ENCODE measurements at regions not wholly inside any gene's neighbourhood (a gene's known extent, or its start where the extent isn't known, plus 50 kb on each side); places are given as distances from the start of the nearest gene placed in this dataset.

- no peak for DNase-seq
These were observed 376.9 kb downstream of the PPP3CA start for GRCh38 chr4:100970414-100970813.

DNA sequence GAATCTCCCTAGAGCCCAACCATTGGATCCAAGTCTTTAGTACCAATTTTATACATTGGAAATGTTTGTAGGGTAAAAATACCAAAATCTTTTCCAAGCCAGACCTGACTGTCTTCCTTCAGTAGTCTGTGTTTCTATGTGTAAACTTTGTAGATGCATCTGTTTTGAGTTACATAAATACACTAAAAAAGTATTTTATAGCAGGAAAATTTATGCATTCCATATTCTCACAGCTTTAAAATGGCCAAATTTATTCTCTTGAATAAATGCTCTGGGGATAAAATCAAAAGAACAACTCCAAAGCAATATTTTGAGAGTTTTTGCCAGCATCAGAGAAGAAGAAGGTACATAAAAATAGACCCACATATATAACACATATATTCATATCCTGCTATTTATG lies 377.4 kb downstream of the PPP3CA start:
- DNase-seq: no peak

DNA sequence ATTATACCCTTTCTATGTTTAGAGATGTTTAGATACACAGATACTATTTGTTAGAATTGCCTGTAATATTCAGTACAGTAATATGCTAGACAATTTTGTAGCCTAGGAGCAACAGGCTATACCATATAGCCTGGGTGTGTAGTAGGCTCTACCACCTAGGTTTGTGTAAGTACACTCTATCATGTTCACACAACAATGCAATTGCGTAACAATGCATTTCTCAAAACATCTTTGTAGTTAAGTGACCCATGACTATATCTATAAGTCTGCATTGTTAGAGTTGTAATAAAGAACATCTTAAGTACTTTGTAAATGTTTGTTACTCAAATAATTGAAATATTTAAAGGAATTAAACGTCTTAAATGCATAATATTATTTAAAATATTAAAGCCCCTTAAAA lies 379.3 kb downstream of the PPP3CA start:
- no peak for DNase-seq

DNA sequence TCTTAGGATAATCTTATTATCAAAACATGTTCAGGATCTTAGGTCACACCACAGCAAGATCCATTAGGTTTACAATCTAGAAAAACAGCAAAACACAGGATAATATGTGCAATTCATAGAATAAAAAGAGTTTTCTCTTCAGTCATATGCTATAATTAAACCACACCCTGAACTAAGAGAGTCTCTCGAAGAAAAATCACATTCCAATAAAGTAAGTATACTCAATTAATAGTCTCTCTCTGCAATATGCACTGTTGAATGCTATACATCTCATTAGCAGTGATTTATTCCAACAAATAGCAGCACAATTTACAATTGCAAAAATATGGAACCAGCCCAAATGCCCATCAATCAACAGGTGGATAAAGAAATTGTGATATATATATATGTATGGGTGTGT lies 383.7 kb downstream of the PPP3CA start:
- no peak for DNase-seq

- no peak for DNase-seq
These were observed 384.6 kb downstream of the PPP3CA start for GRCh38 chr4:100962698-100963097.

GRCh38 chr4:100960232-100960631 lies 387.1 kb downstream of the PPP3CA start:
- DNase-seq: no peak

GRCh38 chr4:100954046-100954445 lies 393.3 kb downstream of the PPP3CA start:
- no peak for DNase-seq

DNA sequence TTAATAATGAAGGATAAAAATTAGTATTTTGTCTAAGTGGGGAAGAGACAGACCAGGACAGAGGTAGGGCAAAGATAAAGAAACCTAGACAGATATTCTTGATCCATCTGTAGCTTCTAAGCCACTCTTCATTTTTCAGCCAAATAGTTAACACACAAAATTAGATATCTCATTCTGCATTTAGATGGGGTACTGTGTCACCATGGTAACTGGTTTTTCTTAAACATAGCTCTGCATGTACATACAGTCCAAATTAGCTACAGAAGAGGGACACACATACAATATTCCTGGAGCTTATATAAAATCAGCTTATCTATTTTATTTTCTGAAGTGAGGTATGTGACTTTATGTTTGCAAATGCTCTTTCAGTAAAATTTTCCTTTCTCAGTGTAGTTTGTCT lies 393.7 kb downstream of the PPP3CA start:
- no peak for DNase-seq

DNA sequence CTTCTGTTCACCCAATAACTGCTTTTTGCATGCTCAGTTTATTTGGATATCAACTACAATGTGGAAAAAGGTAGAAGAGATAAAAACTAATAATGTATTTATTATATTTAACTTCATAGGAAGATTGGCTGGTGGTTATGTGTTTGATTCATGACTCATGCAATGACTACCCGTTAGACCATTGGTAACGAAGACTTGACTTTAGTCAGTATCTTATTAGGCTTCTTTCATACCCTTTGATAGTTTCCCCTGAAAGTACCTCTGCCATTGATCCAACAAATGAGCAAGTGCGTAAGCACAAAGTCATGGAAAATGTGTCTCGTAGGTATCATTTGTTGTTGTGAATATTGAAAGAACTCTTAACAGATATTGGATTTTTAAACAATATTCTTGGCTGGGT lies 394.7 kb downstream of the PPP3CA start:
- DNase-seq: no peak

- no peak for DNase-seq
These were observed 397.9 kb downstream of the PPP3CA start for GRCh38 chr4:100949350-100949935.

DNA sequence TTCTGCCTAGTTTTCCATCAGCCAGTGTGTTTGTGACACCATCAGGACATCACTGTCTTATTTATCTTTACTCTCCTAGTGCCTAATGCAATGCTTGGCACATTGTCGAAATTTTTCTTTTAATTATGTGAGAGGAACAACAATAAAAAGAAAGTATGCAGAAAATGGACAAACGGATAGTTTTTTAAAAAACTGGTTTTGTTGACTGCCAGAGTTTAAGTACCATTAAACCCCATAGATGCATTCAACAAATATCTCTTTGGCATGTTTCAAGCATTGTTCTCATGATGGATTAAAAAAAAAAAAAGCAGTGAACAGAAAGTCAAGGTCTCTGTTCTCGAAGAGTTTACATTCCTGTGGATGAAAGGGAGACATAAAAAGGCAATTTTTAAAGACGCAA lies 398.4 kb downstream of the PPP3CA start:
- no peak for DNase-seq

DNA sequence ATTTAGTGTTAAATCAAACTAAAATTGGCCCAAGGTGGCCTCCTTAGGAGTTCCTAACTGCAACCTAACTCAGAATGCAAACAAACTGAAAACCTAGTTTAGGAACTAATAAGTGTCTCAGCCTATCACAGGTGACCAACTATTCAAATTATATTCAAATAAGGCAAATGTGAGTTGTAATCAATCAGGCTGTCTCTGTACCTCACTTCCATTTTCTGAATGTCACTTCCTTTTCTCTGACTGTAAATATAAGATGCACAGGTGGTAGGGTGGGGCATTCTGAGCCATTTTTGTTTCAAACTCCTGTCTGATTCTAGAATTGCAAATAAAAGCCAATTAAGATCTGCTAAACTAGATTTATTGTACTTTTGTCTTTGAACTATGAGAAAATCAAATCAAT lies 401.5 kb downstream of the PPP3CA start:
- no peak for DNase-seq

GRCh38 chr4:100938698-100939097 lies 408.6 kb downstream of the PPP3CA start:
- DNase-seq: no peak

- no peak for DNase-seq
These were observed 410.5 kb downstream of the PPP3CA start for GRCh38 chr4:100936661-100937375.

GRCh38 chr4:100935090-100935489 lies 412.2 kb downstream of the PPP3CA start:
- no peak for DNase-seq

DNA sequence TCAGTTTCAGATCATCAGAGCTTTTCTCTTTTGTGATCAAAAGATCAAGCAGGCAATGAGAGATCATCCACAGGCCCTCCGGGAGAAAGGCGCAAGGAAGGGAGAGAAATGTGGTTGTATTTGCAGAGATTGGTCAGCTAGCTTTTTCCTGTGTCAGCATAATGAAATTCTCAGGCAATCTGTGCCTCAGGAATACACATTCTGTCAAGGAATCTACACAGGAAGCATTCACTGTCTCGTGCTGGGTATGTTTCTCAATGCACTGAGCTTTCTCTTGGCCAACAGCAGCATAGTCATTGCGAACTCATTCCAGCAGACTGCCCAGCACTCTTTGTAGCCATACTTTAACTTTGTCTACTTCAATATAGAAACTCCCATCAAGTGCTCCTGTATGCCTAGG lies 413.7 kb downstream of the PPP3CA start:
- DNase-seq: no peak

DNA sequence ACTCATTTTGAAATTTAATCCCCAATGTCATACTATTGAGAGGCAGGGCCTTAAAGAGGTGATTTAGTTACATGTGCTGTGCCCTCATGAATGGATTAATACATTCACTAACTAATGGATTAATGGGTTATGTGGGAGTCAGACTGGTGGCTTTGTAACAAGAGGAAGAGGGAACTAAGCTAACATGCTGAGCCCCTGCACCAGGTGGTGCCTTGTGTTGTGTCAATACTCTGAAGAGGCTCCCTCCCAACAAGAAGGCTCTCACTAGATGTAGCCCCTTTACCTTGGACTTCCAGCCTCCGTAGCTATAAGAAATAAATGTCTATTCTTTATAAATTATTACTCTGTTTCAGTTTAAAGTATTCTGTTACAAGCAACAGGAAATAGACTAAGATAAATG lies 411.9 kb upstream of the EMCN start:
- DNase-seq: peak; percentile 5

DNA sequence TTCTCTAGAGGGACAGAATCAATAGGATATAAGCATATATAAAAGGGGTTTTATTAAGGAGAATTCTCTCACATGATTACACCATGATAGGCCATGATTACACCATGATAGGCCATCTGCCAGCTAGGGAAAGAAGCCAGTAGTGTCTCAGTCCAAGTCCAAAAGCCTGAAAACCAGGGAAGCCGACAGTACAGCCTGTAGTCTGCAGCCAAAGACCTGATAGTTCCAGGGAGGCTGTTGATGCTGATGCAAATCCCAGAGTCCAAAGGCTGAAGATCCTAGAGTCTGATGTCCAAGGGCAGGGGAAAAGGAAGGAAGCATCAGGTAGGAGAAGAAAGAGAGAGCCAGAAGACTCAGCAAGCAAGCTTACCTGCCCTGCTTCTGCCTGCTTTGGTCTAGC lies 411.3 kb upstream of the EMCN start:
- DNase-seq: no peak

- no peak for DNase-seq
These were observed 408.4 kb upstream of the EMCN start for GRCh38 chr4:100926039-100926717.

- DNase-seq: no peak
These were observed 395.9 kb upstream of the EMCN start for GRCh38 chr4:100913685-100914084.

GRCh38 chr4:100908540-100908939 lies 390.7 kb upstream of the EMCN start:
- no peak for DNase-seq

DNA sequence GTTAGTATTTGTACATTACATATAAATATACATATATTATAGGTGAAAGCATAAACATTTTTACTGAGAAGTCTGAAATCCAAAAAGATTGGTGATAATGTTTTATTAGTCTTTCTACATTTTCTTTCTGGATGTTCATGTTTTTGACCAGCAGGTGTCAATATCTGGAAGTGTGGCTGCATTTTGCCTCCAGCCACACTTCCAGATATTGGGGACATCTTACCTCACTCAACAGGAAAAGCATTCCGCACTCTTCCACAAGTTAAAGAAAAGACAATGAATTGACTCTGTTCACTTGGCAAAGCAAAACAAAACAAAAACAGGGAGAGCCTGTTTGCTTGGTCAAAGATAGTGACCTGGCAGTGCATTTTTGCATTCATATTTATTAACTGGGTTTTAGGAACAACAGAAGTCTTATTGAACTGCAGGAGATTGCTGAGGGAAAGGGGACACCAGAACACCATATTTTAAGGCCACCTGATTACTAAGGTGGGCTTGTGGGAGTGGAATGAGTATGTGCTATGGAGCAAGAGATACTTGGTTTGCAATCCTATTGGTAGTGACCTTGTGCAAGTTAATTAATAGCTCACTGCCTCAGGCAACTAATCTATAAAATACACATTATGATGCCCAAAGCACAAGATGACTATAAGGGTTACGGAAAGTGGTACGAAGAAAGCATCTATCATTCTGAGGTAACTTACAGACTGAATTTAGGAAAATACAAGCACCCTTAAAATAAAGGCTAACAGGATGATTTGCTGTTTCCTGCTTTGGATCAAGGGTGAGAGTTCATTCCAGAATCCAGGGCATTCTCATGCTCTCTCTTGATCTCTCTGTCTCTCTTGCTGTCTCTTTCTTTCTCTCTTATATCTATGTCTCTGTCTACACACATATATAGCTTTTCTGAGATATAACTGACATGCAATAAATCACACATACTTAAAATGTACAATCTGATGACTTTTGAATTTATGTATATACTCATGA lies 389.9 kb upstream of the EMCN start:
- peak; percentile 3 for DNase-seq
